ENCODE measurements at regions not wholly inside any gene's neighbourhood (a gene's known extent, or its start where the extent isn't known, plus 50 kb on each side); places are given as distances from the start of the nearest gene placed in this dataset.
"Not testable (repeated sequence)": the region's sequence is repeated elsewhere in the genome, so short reads cannot be mapped to it uniquely, and the experiment has no call there.

- ChIA-PET POLR2A (no interaction called here), CTCF (no interaction called here)
- H3K4me3 ChIP-seq (ENCODE audit: low read depth in 2 of 2, low read length in 2 of 2) = no peak overlapping the region
- in situ Hi-C loops (cut with HindIII; ENCODE audit: low pct_unique_long_range_greater_than_20kb, low sequenced_read_pairs) = no loop called here
- TF ChIP-seq TCF7L2 (IDR thresholded peaks at IDR 0.05; ENCODE audit: low read depth, low read length) (no peak), POLR2AphosphoS5 (IDR thresholded peaks at IDR 0.05; ENCODE audit: low read depth, low read length) (no peak), SIN3A (IDR thresholded peaks at IDR 0.05; ENCODE audit: borderline replicate concordance, insufficient read depth, low read depth, low read length) (no peak), REST (IDR thresholded peaks at IDR 0.05; ENCODE audit: insufficient read depth in 1 of 2, low read depth in 2 of 2, low read length in 1 of 2) (no peak), CTCF (IDR thresholded peaks at IDR 0.05) (no peak)
- no peak for DNase-seq (ENCODE audit: low read depth, low spot score)
- no TSS peak for BruUV-seq (replicated peaks)
- no peaks in the 10 kb centered on the region for H3K4me1 ChIP-seq (ENCODE audit: control insufficient read depth, insufficient read depth, low read length)
- no peak overlapping the region for H3K27ac ChIP-seq (ENCODE audit: low read length)
- no peaks in the 10 kb centered on the region for H3K27me3 ChIP-seq (ENCODE audit: control insufficient read depth, insufficient read depth, low read length)
- no peak for ATAC-seq
- H3K9me3 ChIP-seq (ENCODE audit: control insufficient read depth, insufficient read depth, low read depth, low read length) = no peaks in the 10 kb centered on the region
- no peaks in the 10 kb centered on the region for H3K36me3 ChIP-seq (ENCODE audit: control insufficient read depth, insufficient read depth, low read length)
- intact Hi-C loops (cut with micrococcal nuclease; ENCODE audit: unreplicated experiment) = no loop called here
Measured at GRCh38 chr16:63130942-63131341, 1094.7 kb upstream of the CDH8 start.

- H3K27ac ChIP-seq (ENCODE audit: low read length) = no peak overlapping the region
- H3K27me3 ChIP-seq (ENCODE audit: control insufficient read depth, insufficient read depth, low read length) = no peaks in the 10 kb centered on the region
- no peaks in the 10 kb centered on the region for H3K9me3 ChIP-seq (ENCODE audit: control insufficient read depth, insufficient read depth, low read depth, low read length)
- DNase-seq (ENCODE audit: low read depth, low spot score) (no peak), ATAC-seq (no peak)
- intact Hi-C loops (cut with micrococcal nuclease; ENCODE audit: unreplicated experiment) (no loop called here), in situ Hi-C loops (cut with HindIII; ENCODE audit: low pct_unique_long_range_greater_than_20kb, low sequenced_read_pairs) (no loop called here)
- no peaks in the 10 kb centered on the region for H3K36me3 ChIP-seq (ENCODE audit: control insufficient read depth, insufficient read depth, low read length)
- H3K4me1 ChIP-seq (ENCODE audit: control insufficient read depth, insufficient read depth, low read length) = no peaks in the 10 kb centered on the region
- POLR2A ChIA-PET = no interaction called here
- no TSS peak for BruUV-seq (replicated peaks)
- CTCF ChIA-PET = no interaction called here
- no peak overlapping the region for H3K4me3 ChIP-seq (ENCODE audit: low read depth in 2 of 2, low read length in 2 of 2)
- TF ChIP-seq POLR2AphosphoS5 (IDR thresholded peaks at IDR 0.05; ENCODE audit: low read depth, low read length) (no peak), TCF7L2 (IDR thresholded peaks at IDR 0.05; ENCODE audit: low read depth, low read length) (no peak), SIN3A (IDR thresholded peaks at IDR 0.05; ENCODE audit: borderline replicate concordance, insufficient read depth, low read depth, low read length) (no peak), REST (IDR thresholded peaks at IDR 0.05; ENCODE audit: insufficient read depth in 1 of 2, low read depth in 2 of 2, low read length in 1 of 2) (no peak), CTCF (IDR thresholded peaks at IDR 0.05) (no peak)
Measured at GRCh38 chr16:63129411-63130125, 1093.3 kb upstream of the CDH8 start.

GRCh38 chr16:63119905-63120304 is 1083.7 kb upstream of the CDH8 start:
- intact Hi-C loops (cut with micrococcal nuclease; ENCODE audit: unreplicated experiment); CTCF ChIA-PET; H3K4me1 ChIP-seq (ENCODE audit: control insufficient read depth, insufficient read depth, low read length); DNase-seq (ENCODE audit: low read depth, low spot score); in situ Hi-C loops (cut with HindIII; ENCODE audit: low pct_unique_long_range_greater_than_20kb, low sequenced_read_pairs); H3K9me3 ChIP-seq (ENCODE audit: control insufficient read depth, insufficient read depth, low read depth, low read length); POLR2A ChIA-PET; H3K36me3 ChIP-seq (ENCODE audit: control insufficient read depth, insufficient read depth, low read length); H3K27me3 ChIP-seq (ENCODE audit: control insufficient read depth, insufficient read depth, low read length); BruUV-seq (replicated peaks); H3K4me3 ChIP-seq (ENCODE audit: low read depth in 2 of 2, low read length in 2 of 2); H3K27ac ChIP-seq (ENCODE audit: low read length); ATAC-seq: not testable (repeated sequence)
